MM.1S (cell line): ENCODE measurements at regions not wholly inside any gene's neighbourhood (a gene's known extent, or its start where the extent isn't known, plus 50 kb on each side); places are given as distances from the start of the nearest gene placed in this dataset.

ENCODE experiments used
- CTCF ChIP-seq: fragments of 300-600 bp; sonication (generic); IDR thresholded peaks from 2 replicates; pipeline ENCODE4 v1.5.1; 2016; ENCODE audit warnings: antibody characterized with exemption, low read length, mixed read lengths
- EZH2 ChIP-seq: fragments of 300-600 bp; sonication (generic); optimal IDR thresholded peaks from 2 replicates; pipeline ENCODE3; 2017; ENCODE audit warnings: low read depth, mild to moderate bottlenecking, antibody characterized with exemption, low read length, mixed read lengths

- TF ChIP-seq CTCF (no peak), EZH2 (no peak)
These were observed 747.3 kb upstream of the PIK3C3 start for GRCh38 chr18:41207706-41208105.
